ENCODE measurements at regions not wholly inside any gene's neighbourhood (a gene's known extent, or its start where the extent isn't known, plus 50 kb on each side); places are given as distances from the start of the nearest gene placed in this dataset.

DNA sequence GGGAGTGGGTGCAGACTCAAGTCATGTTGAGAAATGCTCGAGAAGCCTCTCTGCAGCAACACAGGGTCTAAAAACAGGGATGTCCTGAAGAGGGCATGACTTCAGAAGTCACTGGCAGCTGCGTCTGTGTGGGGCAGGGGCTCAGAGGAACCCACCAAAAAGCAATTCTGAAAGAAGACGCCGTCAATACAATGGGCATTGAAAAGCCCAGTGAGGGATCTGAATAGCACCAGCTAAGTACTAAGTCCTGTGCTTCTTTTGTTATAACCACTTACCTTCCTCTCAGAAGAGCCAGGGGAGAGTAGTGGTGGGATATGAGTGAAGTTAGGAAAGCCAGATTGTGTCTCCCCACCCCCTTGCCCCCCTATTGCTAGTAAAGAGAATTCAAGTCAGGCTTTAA lies 137.2 kb downstream of the INHBA start:
- TF ChIP-seq GATA3 (IDR thresholded peaks at IDR 0.05; ENCODE audit: low read depth, low read length) = no peak
- TF ChIP-seq GATA2 (IDR thresholded peaks at IDR 0.05; ENCODE audit: low read depth, low read length) = no peak
